NCI-H187 treated with DMSO at 0.1 percent for 48 hours (cell line): ENCODE measurements at regions not wholly inside any gene's neighbourhood (a gene's known extent, or its start where the extent isn't known, plus 50 kb on each side); places are given as distances from the start of the nearest gene placed in this dataset.
"Not testable (repeated sequence)": the region's sequence is repeated elsewhere in the genome, so short reads cannot be mapped to it uniquely, and the experiment has no call there.

ENCODE experiments used
- DNase-seq: peaks from one replicate; lab custom pipeline; 2025; lab: John Stamatoyannopoulos, UW

- DNase-seq, result no peak
Measured at GRCh38 chr21:17738176-17738953, 80.8 kb downstream of the C21orf91 start.

GRCh38 chr21:17736072-17736471 is 83.1 kb downstream of the C21orf91 start:
- peak; percentile 58 for DNase-seq

GRCh38 chr21:17733209-17733608 is 85.9 kb downstream of the C21orf91 start:
- DNase-seq, result no peak

- no peak for DNase-seq
Measured at GRCh38 chr21:17732306-17732705, 86.8 kb downstream of the C21orf91 start.

GRCh38 chr21:17731554-17731953 is 87.6 kb downstream of the C21orf91 start:
- DNase-seq, result no peak

GRCh38 chr21:17730782-17731181 is 88.4 kb downstream of the C21orf91 start:
- DNase-seq, result no peak

GRCh38 chr21:17729455-17729854 is 89.7 kb downstream of the C21orf91 start:
- no peak for DNase-seq

- no peak for DNase-seq
Measured at GRCh38 chr21:17727361-17727760, 91.8 kb downstream of the C21orf91 start.

- peak; percentile 28 for DNase-seq
Measured at GRCh38 chr21:17726047-17726829, 92.9 kb downstream of the C21orf91 start.

- peak; percentile 97 for DNase-seq
Measured at GRCh38 chr21:17725339-17725738, 93.8 kb downstream of the C21orf91 start.

- no peak for DNase-seq
Measured at GRCh38 chr21:17712887-17713286, 100.2 kb upstream of the BTG3 start.

- DNase-seq, result no peak
Measured at GRCh38 chr21:17711896-17712295, 99.2 kb upstream of the BTG3 start.

- DNase-seq, result no peak
Measured at GRCh38 chr21:17709266-17709611, 96.5 kb upstream of the BTG3 start.

- DNase-seq, result no peak
Measured at GRCh38 chr21:17708522-17709265, 96.0 kb upstream of the BTG3 start.

- DNase-seq, result no peak
Measured at GRCh38 chr21:17699524-17700189, 87.0 kb upstream of the BTG3 start.

- no peak for DNase-seq
Measured at GRCh38 chr21:17697473-17697872, 84.8 kb upstream of the BTG3 start.

GRCh38 chr21:17694416-17694815 is 81.7 kb upstream of the BTG3 start:
- DNase-seq, result not testable (repeated sequence)

GRCh38 chr21:17693801-17694200 is 81.1 kb upstream of the BTG3 start:
- DNase-seq, result no peak

- DNase-seq, result no peak
Measured at GRCh38 chr21:17690078-17690494, 77.4 kb upstream of the BTG3 start.

- DNase-seq, result no peak
Measured at GRCh38 chr21:17688912-17689874, 76.5 kb upstream of the BTG3 start.

GRCh38 chr21:17682924-17683323 is 70.2 kb upstream of the BTG3 start:
- no peak for DNase-seq
